ENCODE measurements at regions not wholly inside any gene's neighbourhood (a gene's known extent, or its start where the extent isn't known, plus 50 kb on each side); places are given as distances from the start of the nearest gene placed in this dataset.
"Not testable (repeated sequence)": the region's sequence is repeated elsewhere in the genome, so short reads cannot be mapped to it uniquely, and the experiment has no call there.

DNA sequence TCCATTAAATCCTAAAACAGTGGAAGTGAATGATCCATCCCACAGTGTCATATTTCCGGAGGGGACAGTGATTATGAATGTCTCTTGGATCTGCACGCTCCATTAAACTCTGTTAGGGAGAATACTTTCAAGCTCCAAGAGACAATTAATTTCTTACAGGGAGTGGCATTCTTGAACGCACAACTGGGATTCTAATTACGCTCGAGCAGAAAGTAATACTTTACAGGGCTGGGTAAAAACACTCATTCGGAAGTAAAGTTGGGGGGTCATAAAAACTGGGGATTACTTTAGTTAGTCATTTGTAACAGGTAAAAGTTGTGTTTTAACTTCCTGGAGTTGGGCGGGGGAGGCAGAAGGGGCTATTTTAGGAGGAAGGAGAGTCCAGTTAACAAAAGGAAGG, 151.8 kb downstream of the ZFP64 start:
- Mint-ChIP-seq H3K9me3 (peaks cover 0 to 2% (median 0%) of the 10 kb centered on the region in 6 donors), H3K4me1 (peaks cover 7 to 15% of the 10 kb centered on the region in 2 donors), H3K4me3 (no peak overlapping the region), H3K27ac (peak overlapping the region in 1 of 6 donors; percentile 41), H3K36me3 (peaks cover 0 to 4% (median 0%) of the 10 kb centered on the region in 3 donors), H3K27me3 (ENCODE audit: low read depth in 3 of 3) (no peaks in the 10 kb centered on the region)
- DNase-seq = no peak

DNA sequence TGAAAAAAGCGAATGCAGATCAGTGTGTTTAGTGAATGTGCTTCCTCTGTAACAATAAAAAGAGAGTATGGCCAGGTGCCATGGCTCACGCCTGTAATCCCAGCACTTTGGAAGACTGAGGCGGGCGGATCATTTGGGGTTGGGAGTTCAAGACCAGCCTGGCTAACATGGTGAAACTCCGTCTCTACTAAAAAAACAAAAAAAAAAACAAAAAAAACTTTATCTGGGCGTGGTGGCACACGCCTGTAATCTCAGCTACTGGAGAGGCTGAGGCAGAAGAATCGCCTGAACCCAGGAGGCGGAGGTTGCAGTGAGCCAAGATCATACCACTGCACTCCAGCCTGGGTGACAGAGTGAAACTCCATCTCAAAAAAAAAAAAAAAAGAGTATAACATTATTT, 152.9 kb downstream of the ZFP64 start:
- not testable (repeated sequence) for H3K27ac Mint-ChIP-seq; DNase-seq; H3K36me3 Mint-ChIP-seq; H3K4me3 Mint-ChIP-seq; H3K9me3 Mint-ChIP-seq; H3K27me3 Mint-ChIP-seq (ENCODE audit: low read depth in 3 of 3)
- H3K4me1 Mint-ChIP-seq = peaks cover 10 to 27% of the 10 kb centered on the region in 2 donors

DNA sequence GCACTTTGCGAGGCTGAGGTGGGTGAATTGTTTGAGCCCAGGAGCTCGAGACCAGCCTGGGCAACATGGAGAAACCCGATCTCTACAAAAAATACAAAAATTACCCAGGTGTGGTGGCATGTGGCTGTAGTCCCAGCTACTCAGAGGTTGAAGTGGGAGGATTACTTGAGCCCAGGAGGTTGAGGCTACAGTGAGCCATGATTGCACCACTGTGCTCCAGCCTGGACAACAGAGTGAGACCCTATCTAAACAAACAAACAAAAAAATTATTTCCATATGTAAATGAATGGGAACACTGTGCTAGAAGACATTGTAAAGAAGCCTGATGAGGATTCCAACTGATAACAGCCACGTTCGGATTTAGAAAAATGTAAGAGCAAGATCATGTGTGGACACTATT, 154.2 kb downstream of the ZFP64 start:
- peaks cover 16 to 39% of the 10 kb centered on the region in 2 donors for H3K4me1 Mint-ChIP-seq
- peak overlapping the region in 2 of 6 donors; percentile 10 to 64 for H3K27ac Mint-ChIP-seq
- DNase-seq = no peak

DNA sequence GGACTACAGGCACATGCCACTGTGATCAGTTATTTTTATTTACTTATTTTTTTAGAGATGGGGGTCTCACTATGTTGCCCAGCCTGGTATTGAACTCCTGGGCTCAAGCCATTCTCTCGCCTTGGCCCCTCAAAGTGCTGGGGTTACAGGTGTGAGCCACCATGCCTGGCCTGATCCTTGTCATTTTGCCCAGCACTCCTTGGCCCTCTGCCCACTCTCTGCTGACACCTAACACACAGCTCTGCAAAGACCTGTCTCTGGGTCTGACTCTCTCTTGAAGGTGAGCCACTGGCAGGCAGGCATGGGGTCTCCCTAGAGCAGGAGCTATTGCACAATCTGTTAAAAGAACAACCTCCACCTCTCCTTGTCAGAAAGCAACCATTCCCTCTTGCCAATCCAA, 155.6 kb downstream of the ZFP64 start:
- peaks cover 0 to 9% (median 7%) of the 10 kb centered on the region in 3 donors for H3K27me3 Mint-ChIP-seq (ENCODE audit: low read depth in 3 of 3)
- DNase-seq = no peak
- H3K27ac Mint-ChIP-seq = peak overlapping the region in 3 of 6 donors; percentile 35 to 58 (median 38)

More for the DNA sequence above, 154.2 kb downstream of the ZFP64 start:
- no peaks in the 10 kb centered on the region for H3K27me3 Mint-ChIP-seq (ENCODE audit: low read depth in 3 of 3)
- peaks cover 0 to 2% (median 0%) of the 10 kb centered on the region in 6 donors for H3K9me3 Mint-ChIP-seq
- peaks cover 0 to 4% (median 0%) of the 10 kb centered on the region in 3 donors for H3K36me3 Mint-ChIP-seq
- no peak overlapping the region for H3K4me3 Mint-ChIP-seq

DNA sequence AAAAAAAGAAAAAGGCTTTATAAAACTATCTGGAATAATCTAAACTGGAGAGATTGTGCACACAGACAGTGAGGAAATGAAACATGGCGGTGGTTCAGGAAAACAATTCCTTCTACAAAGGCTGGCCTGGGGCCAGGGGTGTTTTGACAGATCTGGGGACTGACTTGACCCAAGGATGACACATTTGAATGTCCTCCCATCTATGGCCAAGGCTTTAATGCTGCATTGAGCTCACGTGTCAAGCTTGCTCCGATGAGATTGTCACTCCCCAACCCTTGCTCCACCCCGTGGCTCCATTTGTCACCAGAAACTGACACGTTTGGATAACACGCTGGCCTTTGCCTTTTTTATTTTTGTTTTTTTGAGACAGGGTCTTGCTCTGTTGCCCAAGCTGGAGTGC, 156.1 kb downstream of the ZFP64 start:
- DNase-seq = no peak
- peak overlapping the region in 1 of 6 donors; percentile 35 for H3K27ac Mint-ChIP-seq

More for the DNA sequence above, 155.6 kb downstream of the ZFP64 start:
- Mint-ChIP-seq H3K4me3 (no peak overlapping the region), H3K36me3 (peaks cover 0 to 4% (median 0%) of the 10 kb centered on the region in 3 donors), H3K4me1 (peaks cover 30 to 53% of the 10 kb centered on the region in 2 donors), H3K9me3 (peaks cover 0 to 2% (median 0%) of the 10 kb centered on the region in 6 donors)

DNA sequence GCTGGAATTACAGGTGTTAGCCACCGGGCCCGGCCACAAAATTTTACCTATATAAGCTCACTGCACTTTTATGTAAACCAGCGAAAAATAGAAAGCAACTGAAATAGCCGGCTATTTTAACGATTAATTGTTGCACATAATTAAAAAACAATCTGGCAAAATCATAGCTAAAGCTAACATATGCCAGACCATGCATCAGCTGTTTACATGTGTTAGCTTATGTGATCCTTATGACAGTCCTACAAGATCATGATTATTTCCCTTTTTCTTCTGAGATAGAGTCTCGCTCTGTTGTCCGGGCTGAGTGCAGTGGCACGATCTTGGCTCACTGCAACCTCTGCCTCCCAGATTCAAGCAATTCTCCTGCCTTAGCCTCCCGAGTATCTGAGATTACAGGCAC, 157.0 kb downstream of the ZFP64 start:
- peaks cover 40 to 62% of the 10 kb centered on the region in 2 donors for H3K4me1 Mint-ChIP-seq
- DNase-seq = no peak
- peak overlapping the region in 1 of 6 donors; percentile 28 for H3K27ac Mint-ChIP-seq
- no peaks in the 10 kb centered on the region for H3K36me3 Mint-ChIP-seq
- H3K4me3 Mint-ChIP-seq = no peak overlapping the region
- peaks cover 0 to 2% (median 0%) of the 10 kb centered on the region in 6 donors for H3K9me3 Mint-ChIP-seq
- peaks cover 0 to 9% (median 7%) of the 10 kb centered on the region in 3 donors for H3K27me3 Mint-ChIP-seq (ENCODE audit: low read depth in 3 of 3)

More for the DNA sequence above, 156.1 kb downstream of the ZFP64 start:
- H3K4me1 Mint-ChIP-seq = peaks cover 34 to 58% of the 10 kb centered on the region in 2 donors
- H3K36me3 Mint-ChIP-seq = peaks cover 0 to 4% (median 0%) of the 10 kb centered on the region in 3 donors
- no peak overlapping the region for H3K4me3 Mint-ChIP-seq
- peaks cover 0 to 2% (median 0%) of the 10 kb centered on the region in 6 donors for H3K9me3 Mint-ChIP-seq
- H3K27me3 Mint-ChIP-seq (ENCODE audit: low read depth in 3 of 3) = peaks cover 0 to 9% (median 7%) of the 10 kb centered on the region in 3 donors

DNA sequence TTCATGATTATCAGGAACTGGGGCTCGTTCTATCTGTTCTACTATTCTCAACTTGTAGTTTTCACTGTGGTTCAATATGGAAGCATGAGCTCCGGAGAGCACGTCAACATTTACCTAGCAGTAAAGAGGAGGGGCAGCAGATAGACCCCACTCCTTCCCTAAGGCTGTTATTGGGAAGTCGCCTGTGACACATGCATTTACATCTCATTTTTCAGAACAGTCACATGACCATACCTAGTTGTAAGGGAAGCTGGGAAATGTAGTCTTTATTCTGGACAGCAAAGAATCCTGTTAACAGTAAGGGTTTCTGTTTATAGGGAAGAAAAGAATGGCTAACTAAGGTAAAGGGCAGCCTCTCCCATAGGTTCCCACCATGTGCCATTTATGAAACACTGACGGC, 158.3 kb downstream of the ZFP64 start:
- Mint-ChIP-seq H3K9me3 (peaks cover 0 to 2% (median 0%) of the 10 kb centered on the region in 6 donors), H3K27me3 (ENCODE audit: low read depth in 3 of 3) (peaks cover 0 to 9% (median 7%) of the 10 kb centered on the region in 3 donors), H3K4me1 (peaks cover 41 to 62% of the 10 kb centered on the region in 2 donors), H3K4me3 (peak overlapping the region in 1 of 5 donors; percentile 21), H3K27ac (peak overlapping the region in 5 of 6 donors; percentile 89 to 92 (median 90)), H3K36me3 (no peaks in the 10 kb centered on the region)
- DNase-seq = no peak

DNA sequence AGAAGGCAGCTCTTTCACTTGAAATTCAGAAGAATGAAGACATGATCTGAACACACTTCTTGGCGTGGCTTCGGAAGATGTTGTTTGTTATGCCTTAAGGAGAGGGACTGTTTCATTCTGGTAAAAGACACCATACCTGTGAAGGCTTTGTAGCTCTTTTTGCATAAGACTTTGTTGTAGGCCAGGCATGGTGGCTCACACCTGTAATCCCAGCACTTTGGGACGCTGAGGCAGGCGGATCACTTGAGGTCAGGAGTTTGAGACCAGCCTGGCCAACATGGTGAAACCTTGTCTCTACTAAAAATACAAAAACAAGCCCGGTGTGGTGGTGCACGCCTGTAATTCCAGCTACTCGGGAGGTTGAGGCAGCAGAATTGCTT, 159.3 kb downstream of the ZFP64 start:
- DNase-seq; H3K36me3 Mint-ChIP-seq; H3K9me3 Mint-ChIP-seq; H3K27me3 Mint-ChIP-seq (ENCODE audit: low read depth in 3 of 3): not testable (repeated sequence)
- Mint-ChIP-seq H3K4me3 (peak overlapping the region in 4 of 5 donors; percentile 66 to 78 (median 75)), H3K4me1 (peaks cover 41 to 62% of the 10 kb centered on the region in 2 donors), H3K27ac (peak overlapping the region; percentile 81 to 92 (median 90))

DNA sequence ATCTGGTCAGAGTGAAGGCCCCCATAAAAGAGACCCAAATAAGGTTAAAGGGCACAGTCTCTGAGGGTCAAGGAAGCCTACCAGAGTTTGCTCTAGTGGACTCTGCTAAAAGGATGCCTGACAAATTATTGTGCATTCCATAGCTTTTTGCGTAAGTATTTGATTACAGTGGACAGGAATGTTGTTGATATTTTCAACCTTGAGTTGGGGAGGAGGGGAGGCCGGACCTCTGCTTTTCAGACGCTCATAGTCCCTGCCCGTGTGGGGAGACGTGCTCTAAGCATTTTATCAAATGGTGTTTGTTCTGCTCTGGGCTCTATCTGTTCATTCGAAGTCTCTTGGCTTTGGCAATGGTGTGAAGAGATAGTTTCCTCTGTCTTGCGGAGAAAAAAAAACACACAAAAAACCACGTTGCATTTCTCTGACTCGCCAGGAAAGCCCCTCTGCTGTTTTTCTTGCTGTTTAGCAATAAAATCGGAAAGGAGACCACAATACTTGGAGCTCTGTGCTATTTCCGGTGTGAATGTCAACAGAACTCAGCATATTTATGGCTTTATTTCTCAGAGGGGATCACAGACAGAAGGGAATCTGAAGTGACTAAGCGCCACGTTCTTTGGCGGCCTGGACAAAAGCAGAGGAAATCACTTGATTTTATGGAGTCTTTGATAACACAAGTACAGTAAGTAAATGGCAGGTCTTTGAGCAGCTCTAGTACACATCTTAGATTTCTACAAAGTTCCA, 159.8 kb downstream of the ZFP64 start:
- Mint-ChIP-seq H3K4me1 (peaks cover 41 to 62% of the 10 kb centered on the region in 2 donors), H3K9me3 (peaks cover 0 to 2% (median 0%) of the 10 kb centered on the region in 6 donors), H3K27ac (peak overlapping the region; percentile 81 to 92 (median 90)), H3K36me3 (no peaks in the 10 kb centered on the region), H3K27me3 (ENCODE audit: low read depth in 3 of 3) (peaks cover 0 to 9% (median 7%) of the 10 kb centered on the region in 3 donors), H3K4me3 (peak overlapping the region; percentile 56 to 78 (median 72))
- peak; percentile 81 to 83 (median 83) for DNase-seq

DNA sequence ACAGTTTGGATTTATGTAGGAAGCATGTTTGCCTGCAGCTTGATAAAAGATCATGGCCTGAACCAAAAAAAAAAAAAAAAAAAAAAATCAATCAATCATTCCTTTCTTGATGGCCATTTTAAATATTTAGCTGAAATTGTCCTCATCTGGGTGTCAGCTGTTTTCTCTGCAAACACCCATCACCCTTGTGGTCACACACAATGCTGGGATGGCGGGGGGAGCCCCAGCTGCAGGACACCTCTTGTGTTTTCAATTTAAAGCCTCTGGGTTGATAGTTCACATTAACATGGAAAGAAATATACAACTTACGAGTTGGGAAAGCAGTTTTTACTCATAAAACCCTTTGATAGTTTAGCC, 160.4 kb downstream of the ZFP64 start:
- H3K4me3 Mint-ChIP-seq = peak overlapping the region; percentile 56 to 78 (median 72)
- peaks cover 0 to 9% (median 7%) of the 10 kb centered on the region in 3 donors for H3K27me3 Mint-ChIP-seq (ENCODE audit: low read depth in 3 of 3)
- H3K9me3 Mint-ChIP-seq = peaks cover 0 to 2% (median 0%) of the 10 kb centered on the region in 6 donors
- H3K36me3 Mint-ChIP-seq = no peaks in the 10 kb centered on the region
- H3K4me1 Mint-ChIP-seq = peaks cover 40 to 61% of the 10 kb centered on the region in 2 donors
- DNase-seq = peak; percentile 38 to 42 (median 41)
- peak overlapping the region; percentile 81 to 92 (median 90) for H3K27ac Mint-ChIP-seq

DNA sequence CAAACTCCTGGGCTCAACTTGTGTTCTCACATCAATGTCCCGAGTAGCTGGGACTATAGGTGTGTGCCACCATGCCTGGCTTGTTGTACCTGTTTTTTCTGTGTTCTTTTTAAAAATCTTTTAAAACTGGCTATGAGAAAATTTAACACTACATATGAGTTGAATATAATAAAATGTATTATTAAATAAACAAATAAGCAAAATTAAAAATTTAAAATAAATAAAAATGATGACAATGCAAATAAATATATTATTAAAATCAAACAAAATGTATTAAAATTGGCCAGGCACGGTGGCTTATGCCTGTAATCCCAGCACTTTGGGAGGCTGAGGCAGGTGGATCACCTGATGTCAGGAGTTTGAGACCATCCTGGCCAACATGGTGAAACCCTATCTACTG, 162.4 kb downstream of the ZFP64 start:
- H3K4me1 Mint-ChIP-seq = peaks cover 30 to 40% of the 10 kb centered on the region in 2 donors
- H3K4me3 Mint-ChIP-seq; H3K36me3 Mint-ChIP-seq; H3K27me3 Mint-ChIP-seq (ENCODE audit: low read depth in 3 of 3); H3K27ac Mint-ChIP-seq; H3K9me3 Mint-ChIP-seq; DNase-seq: not testable (repeated sequence)

DNA sequence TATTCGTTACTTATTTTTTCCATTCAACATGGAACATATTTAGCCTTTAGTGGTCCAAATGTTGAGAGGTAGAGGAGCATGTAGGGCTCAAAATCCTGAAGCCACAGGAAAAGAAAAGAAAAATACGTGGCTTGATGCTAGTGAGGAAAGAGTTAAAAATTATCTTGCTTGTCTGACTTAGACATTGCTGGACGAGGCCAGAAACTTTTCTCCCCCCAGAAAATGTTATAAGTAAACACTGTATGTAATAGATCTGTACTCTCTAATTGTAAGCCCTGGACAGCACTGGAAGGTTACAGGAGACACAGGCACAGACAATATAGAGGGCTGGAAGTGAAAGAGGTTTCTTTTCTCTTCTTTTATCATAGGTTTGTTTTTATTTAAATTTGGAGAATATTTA, 165.6 kb downstream of the ZFP64 start:
- no peaks in the 10 kb centered on the region for H3K9me3 Mint-ChIP-seq
- DNase-seq = no peak
- H3K4me3 Mint-ChIP-seq = no peak overlapping the region
- H3K27ac Mint-ChIP-seq = no peak overlapping the region
- H3K36me3 Mint-ChIP-seq = no peaks in the 10 kb centered on the region
- H3K27me3 Mint-ChIP-seq (ENCODE audit: low read depth in 3 of 3) = peaks cover 0 to 3% (median 0%) of the 10 kb centered on the region in 3 donors
- peaks cover 8 to 11% of the 10 kb centered on the region in 2 donors for H3K4me1 Mint-ChIP-seq

DNA sequence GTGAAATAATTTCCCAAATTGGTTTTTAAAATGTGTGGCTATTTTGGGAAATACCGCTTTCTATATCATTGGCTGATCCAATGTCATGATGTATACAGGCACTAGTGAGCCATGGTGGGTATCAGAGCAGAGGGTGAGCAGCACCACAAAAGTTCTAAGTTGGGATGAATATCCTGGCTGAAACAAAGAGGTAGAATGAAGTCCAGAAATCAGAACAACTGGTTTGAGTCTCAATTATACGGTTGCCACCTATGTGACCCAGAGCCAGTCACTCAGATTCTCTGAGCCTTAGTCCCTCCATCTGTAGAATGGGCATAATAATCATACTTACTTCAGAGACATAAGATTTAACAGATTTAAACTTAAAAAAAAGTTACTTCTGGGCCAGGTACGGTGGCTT, 172.3 kb downstream of the ZFP64 start:
- Mint-ChIP-seq H3K36me3 (no peaks in the 10 kb centered on the region), H3K9me3 (no peaks in the 10 kb centered on the region), H3K27me3 (ENCODE audit: low read depth in 3 of 3) (peaks cover 0 to 3% (median 0%) of the 10 kb centered on the region in 3 donors), H3K27ac (no peak overlapping the region), H3K4me3 (no peak overlapping the region), H3K4me1 (no peaks in the 10 kb centered on the region)
- DNase-seq = no peak

DNA sequence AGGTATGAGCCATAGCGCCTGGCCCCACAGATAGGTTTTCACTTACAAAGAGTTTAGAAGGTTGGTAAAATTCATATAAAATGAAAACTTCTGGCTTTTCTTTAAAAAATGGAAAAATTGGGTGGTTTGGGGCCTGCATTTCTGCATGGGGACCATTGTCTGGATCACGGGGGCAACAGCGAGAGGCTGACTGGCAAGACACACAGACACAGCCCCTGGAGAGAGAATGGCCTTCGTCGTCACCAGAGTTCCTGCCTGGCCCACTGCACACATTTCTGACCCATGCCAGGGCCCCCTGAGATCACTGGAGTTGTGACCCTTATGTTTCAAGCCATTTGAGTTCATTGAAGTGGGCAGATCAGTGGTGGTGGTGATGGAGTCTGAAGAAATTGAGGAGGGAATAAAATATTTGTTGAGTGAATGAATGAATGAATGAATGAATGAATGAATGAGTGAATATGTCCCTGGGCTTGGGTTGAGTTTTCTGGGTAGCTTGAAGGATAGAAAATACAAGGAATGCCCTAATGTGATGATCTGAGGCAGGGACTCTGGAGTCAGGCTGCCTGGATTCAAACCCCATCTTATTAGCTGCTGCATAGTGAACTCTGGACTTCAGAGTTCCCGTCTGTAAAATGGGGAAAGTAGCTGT, 173.8 kb downstream of the ZFP64 start:
- Mint-ChIP-seq H3K27ac (no peak overlapping the region), H3K4me3 (no peak overlapping the region), H3K36me3 (peaks cover 0 to 3% (median 3%) of the 10 kb centered on the region in 3 donors), H3K27me3 (ENCODE audit: low read depth in 3 of 3) (peaks cover 0 to 3% (median 0%) of the 10 kb centered on the region in 3 donors), H3K9me3 (no peaks in the 10 kb centered on the region), H3K4me1 (no peaks in the 10 kb centered on the region)
- no peak for DNase-seq

Measured in immature natural killer cell (primary cell).